GM12864 (cell line): ENCODE measurements at regions not wholly inside any gene's neighbourhood (a gene's known extent, or its start where the extent isn't known, plus 50 kb on each side); places are given as distances from the start of the nearest gene placed in this dataset.

Experiments
- DNase-seq: peaks from one replicate; pipeline ENCODE4 v3.0.0-alpha.2; 2011; ENCODE audit warnings: low read depth
- H3K4me3 ChIP-seq: 2 replicates; pipeline ENCODE4 v1.5.1; 2011; ENCODE audit warnings: mild to moderate bottlenecking, low read depth, low read length, control low read depth
- TF ChIP-seq, protein P1 (sequence below): IDR thresholded peaks from 2 replicates; pipeline ENCODE4 v1.5.1; 2011; ENCODE audit warnings: low read depth, mild to moderate bottlenecking, moderate library complexity, low read length, control low read depth, inconsistent platforms; ENCODE audit errors: missing control alignments

DNA sequence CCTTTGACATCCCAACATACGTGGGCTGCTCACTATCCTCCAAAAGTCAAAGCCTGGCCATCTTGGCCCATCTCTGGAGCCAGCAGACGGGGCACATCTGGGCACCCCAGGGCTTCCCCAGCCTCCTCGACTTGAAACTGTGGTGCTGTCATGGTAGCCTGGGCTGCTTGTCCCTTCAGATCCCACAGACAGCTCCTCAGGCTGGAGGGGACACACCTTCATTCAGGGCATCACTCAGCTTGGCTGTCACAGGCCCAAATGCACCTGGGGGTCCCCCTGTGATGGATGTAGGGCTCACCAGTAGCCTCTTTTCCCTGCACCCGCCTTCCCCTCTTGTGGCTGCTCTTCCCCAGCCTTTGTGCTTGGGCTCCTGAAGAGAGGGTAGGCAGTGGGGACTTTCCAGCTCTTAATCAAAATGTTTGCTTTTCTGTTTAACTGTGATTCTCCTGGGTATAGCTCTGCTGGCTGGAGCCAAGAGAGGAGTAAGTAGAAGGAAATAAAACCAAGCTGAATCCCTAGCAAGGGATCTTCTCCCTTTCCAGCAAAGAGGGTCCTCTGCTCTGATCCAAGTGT, 92.3 kb downstream of the GYPC start:
- DNase-seq, result no peak
- TF ChIP-seq, protein P1, sequence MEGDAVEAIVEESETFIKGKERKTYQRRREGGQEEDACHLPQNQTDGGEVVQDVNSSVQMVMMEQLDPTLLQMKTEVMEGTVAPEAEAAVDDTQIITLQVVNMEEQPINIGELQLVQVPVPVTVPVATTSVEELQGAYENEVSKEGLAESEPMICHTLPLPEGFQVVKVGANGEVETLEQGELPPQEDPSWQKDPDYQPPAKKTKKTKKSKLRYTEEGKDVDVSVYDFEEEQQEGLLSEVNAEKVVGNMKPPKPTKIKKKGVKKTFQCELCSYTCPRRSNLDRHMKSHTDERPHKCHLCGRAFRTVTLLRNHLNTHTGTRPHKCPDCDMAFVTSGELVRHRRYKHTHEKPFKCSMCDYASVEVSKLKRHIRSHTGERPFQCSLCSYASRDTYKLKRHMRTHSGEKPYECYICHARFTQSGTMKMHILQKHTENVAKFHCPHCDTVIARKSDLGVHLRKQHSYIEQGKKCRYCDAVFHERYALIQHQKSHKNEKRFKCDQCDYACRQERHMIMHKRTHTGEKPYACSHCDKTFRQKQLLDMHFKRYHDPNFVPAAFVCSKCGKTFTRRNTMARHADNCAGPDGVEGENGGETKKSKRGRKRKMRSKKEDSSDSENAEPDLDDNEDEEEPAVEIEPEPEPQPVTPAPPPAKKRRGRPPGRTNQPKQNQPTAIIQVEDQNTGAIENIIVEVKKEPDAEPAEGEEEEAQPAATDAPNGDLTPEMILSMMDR, result no peak

DNA sequence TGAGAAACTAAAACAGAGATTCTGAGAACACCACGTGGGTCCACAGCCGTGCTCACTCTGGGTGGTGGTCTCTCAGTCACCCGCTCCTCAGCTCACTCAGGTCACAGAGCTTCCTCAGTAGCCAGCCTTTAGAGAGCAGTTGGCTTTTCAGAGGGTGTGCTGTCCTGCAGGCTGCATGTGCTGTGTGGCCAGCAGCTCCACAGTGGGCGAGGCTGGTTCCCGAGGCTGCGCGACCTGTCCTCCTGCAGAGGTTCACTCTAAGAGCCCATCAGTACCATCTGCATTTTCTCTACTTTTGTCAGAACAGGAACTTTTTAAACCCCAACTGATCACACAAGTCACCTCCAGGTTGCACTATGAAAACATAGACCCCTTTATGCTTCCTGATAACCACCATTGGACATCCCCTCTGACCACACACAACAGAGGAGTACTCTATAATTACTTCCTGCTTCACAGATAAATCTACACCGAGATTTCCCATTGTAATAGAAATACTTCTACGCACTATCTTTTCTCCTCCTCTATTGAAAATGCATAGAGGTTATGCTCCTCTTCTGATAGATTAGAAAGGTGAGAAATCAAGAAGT, 93.1 kb downstream of the GYPC start:
- DNase-seq, result no peak
- TF ChIP-seq, protein P1, result no peak
- H3K4me3 ChIP-seq, result no peak overlapping the region

More for the DNA sequence above, 92.3 kb downstream of the GYPC start:
- H3K4me3 ChIP-seq, result no peak overlapping the region

DNA sequence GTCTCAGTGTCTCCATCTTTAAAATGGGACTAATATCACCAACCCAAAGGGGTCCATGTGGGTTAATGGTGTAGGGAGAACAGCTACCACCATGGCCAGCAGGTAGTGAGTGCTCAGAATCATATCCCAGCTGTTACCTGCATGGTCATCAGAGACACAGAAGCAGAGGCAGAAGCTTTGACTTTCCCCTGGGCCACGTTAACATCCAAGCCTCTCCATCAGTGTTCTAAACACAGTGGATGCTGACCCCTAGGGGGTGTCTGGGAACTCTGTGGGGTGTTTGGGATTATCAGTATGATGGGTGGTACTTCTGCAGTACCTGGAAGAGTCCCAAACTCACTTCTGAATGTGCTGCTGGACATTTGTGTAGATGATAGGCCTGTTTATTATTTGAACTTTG, 93.6 kb downstream of the GYPC start:
- no peak overlapping the region for H3K4me3 ChIP-seq
- TF ChIP-seq, protein P1, result peak; percentile 32
- DNase-seq, result no peak

DNA sequence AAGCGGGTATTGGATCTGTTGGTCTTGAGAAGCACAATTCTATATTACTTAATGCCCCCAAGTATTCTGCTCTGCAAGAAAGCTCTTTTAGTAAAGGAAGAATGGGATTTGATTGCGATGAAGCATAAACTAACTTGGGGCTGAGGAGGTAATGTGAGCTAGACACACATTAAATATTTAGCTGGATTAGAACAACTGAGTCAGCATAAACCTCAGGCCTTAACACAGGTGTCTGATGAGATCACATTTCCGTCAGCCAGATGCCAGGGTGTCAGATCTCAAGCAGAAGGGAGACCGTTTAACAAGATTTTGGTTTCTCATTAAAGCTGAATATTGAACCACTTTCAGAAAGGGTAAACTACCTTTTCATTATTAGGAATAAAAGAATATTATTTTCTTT, 94.5 kb downstream of the GYPC start:
- DNase-seq, result no peak
- TF ChIP-seq, protein P1, result no peak
- no peak overlapping the region for H3K4me3 ChIP-seq

DNA sequence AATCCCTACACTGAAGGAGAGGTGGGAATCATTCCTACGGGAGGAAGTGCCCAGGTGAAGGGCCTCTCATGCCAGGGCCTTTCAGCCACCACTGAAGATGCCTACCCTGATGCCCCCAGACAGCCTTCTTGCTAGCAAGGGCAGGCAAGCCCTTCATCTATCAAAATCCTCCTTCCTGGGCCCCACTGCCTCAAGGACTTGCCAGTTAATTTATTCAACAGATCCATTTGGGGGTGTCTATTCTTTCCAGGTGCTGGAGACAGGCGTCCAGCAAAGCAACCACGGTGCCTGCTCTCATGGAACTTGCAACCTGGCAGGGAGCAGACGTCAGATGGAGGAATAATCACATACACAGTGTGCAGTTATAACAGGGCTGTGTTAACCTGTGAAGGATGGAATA, 95.5 kb downstream of the GYPC start:
- no peak overlapping the region for H3K4me3 ChIP-seq
- no peak for DNase-seq
- TF ChIP-seq, protein P1, result no peak

- no peak for DNase-seq
- H3K4me3 ChIP-seq, result no peak overlapping the region
- TF ChIP-seq, protein P1, result no peak
Measured at GRCh38 chr2:126752876-126753275, 96.9 kb downstream of the GYPC start.

- H3K4me3 ChIP-seq, result no peak overlapping the region
- TF ChIP-seq, protein P1, result no peak
- DNase-seq, result no peak
Measured at GRCh38 chr2:126753501-126754212, 97.7 kb downstream of the GYPC start.
